ENCODE measurements at regions not wholly inside any gene's neighbourhood (a gene's known extent, or its start where the extent isn't known, plus 50 kb on each side); places are given as distances from the start of the nearest gene placed in this dataset.

DNA sequence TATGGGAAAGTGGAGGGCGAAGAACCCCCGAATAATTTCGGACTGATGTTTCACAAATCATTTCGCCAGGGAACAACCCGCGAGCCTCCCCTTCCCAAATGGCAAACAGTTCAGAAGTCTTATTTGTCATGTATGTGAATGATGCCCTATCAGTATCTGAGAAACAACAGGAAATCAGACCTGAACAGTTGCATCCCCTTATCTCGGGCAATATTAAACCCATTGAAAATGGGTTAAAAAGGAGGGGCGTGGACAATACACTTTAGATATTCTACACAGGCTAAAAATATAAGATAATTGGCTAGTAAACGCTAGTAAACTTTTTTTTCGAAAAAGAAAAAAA is 1003.3 kb upstream of the NR2F2 start:
- TF ChIP-seq, protein P1, sequence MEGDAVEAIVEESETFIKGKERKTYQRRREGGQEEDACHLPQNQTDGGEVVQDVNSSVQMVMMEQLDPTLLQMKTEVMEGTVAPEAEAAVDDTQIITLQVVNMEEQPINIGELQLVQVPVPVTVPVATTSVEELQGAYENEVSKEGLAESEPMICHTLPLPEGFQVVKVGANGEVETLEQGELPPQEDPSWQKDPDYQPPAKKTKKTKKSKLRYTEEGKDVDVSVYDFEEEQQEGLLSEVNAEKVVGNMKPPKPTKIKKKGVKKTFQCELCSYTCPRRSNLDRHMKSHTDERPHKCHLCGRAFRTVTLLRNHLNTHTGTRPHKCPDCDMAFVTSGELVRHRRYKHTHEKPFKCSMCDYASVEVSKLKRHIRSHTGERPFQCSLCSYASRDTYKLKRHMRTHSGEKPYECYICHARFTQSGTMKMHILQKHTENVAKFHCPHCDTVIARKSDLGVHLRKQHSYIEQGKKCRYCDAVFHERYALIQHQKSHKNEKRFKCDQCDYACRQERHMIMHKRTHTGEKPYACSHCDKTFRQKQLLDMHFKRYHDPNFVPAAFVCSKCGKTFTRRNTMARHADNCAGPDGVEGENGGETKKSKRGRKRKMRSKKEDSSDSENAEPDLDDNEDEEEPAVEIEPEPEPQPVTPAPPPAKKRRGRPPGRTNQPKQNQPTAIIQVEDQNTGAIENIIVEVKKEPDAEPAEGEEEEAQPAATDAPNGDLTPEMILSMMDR (conservative IDR thresholded peaks at IDR 0.05; ENCODE audit: low read length): no peak
- TF ChIP-seq EZH2phosphoT487 (IDR thresholded peaks at IDR 0.05; ENCODE audit: borderline replicate concordance): no peak
